Heart right ventricle (tissue), 16 donors: ENCODE measurements at regions not wholly inside any gene's neighbourhood (a gene's known extent, or its start where the extent isn't known, plus 50 kb on each side); places are given as distances from the start of the nearest gene placed in this dataset.

Experiments used
- ATAC-seq, 8 donors: fragments of 200-7000 bp; cut with Tn5 transposase; one replicate each; pipeline ENCODE4 v1.9.1; 2020; ENCODE audit warnings: mild to moderate bottlenecking in 8 of 8, moderate library complexity in 8 of 8, moderate number of reproducible peaks in 1 of 8
- DNase-seq, 2 donors: peaks; one replicate each; pipeline ENCODE4 v3.0.0-alpha.2; 2020
- H3K27ac ChIP-seq, 10 donors: fragments of 200-600 bp; sonication (generic) in 2 of 10; one replicate each; pipeline versions ENCODE4 v1.5.0 to v1.8.0; 2020 to 2022; ENCODE audit warnings: mild to moderate bottlenecking in 3 of 10
- H3K27me3 ChIP-seq, 7 donors: fragments of 200-600 bp; one replicate each; pipeline ENCODE4 v1.8.0; 2021 to 2022; ENCODE audit warnings: mild to moderate bottlenecking in 2 of 7
- H3K36me3 ChIP-seq, 9 donors: fragments of 200-600 bp; sonication (generic) in 1 of 9; one replicate each; pipeline versions ENCODE4 v1.5.0 to v1.8.0; 2020 to 2022; ENCODE audit warnings: mild to moderate bottlenecking in 2 of 9
- H3K4me1 ChIP-seq, 9 donors: fragments of 200-600 bp; sonication (generic) in 1 of 9; one replicate each; pipeline versions ENCODE4 v1.5.0 to v1.8.0; 2020 to 2022; ENCODE audit warnings: mild to moderate bottlenecking in 4 of 9
- H3K4me3 ChIP-seq, 10 donors: fragments of 200-600 bp; sonication (generic) in 2 of 10; one replicate each; pipeline versions ENCODE4 v1.5.0 to v1.8.0; 2020 to 2022; ENCODE audit warnings: mild to moderate bottlenecking in 7 of 10, moderate library complexity in 2 of 10
- H3K9me3 ChIP-seq, 11 donors: fragments of 200-600 bp in 10 of 11; sonication (generic) in 2 of 11; one replicate each; pipeline versions ENCODE4 v1.5.0 to v1.8.0; 2013 to 2022; ENCODE audit warnings: mild to moderate bottlenecking in 2 of 11, control low read depth in 1 of 11, moderate library complexity in 1 of 11
- CTCF ChIP-seq, 9 donors: fragments of 200-600 bp; sonication (generic) in 2 of 9; IDR thresholded peaks; one replicate each; pipeline versions ENCODE4 v1.5.0 to v1.8.0; 2021 to 2022; ENCODE audit warnings: antibody characterized with exemption in 9 of 9, mild to moderate bottlenecking in 5 of 9, moderate library complexity in 1 of 9
- WGBS, 2 donors: extraction: QIAGEN DNeasy Blood & Tissue Kit; methylation state at CpG; one replicate each; pipeline ENCODE4 v1.1.7; 2013; ENCODE audit warnings: inconsistent platforms in 1 of 2; 5-methylcytosine and 5-hydroxymethylcytosine counted together
- intact Hi-C, 10 donors: fragments of 100-400 bp; cut with DNase I; formaldehyde crosslinking; loops; one replicate each; pipeline versions ENCODE4 v1.11.1 to v1.14.2; 2022
- donor health status: Arrhythmogenic right ventricular cardiomyopathy.
- donor health status: ischemic (EF 13 %, LVEDD 7.1; RV severe dilation, severe dysfunction).
- donor health status: healthy with polysubstance abuse.
- donor health status: DM: no; HTN: yes; CAD: no.
- donor health status: DM: no; HTN: no; CAD: no.
- donor health status: ischemic (EF 25% LVEDD 6.9; RV normal size, moderate dysfunction).
- donor health status: ischemic (EF 25% LVEDD 5.7; RV mildly dilated, moderate dysfunction).
- donor health status: healthy.
- donor health status: DM: yes; HTN: yes; CAD: no.
- donor health status: Ischemic cardiomyopathy.
- donor health status: ischemic (EF 35%, LVEDD 5.7; RV mildly dilated, moderate dysfunction).
- donor health status: nonischemic (EF 11% LVEDD 7.7; RV severe dilation, severe dysfunction).
- donor health status: DM: yes; HTN: yes; CAD: no.
- donor health status: PGD.
- donor health status: ischemic (EF 29% LVEDD 5.4; RV normal size, mild dysfunction).
- donor health status: nonischemic (EF 23%, LVEDD 6.1; RV moderate dilation, normal function).

- Histone ChIP-seq H3K9me3 (peaks cover 0 to 5% (median 0%) of the 10 kb centered on the region in 11 donors), H3K27ac (no peak overlapping the region), H3K36me3 (no peaks in the 10 kb centered on the region), H3K27me3 (no peaks in the 10 kb centered on the region), H3K4me1 (no peaks in the 10 kb centered on the region), H3K4me3 (no peak overlapping the region)
- intact Hi-C loops = no loop called here
- no peak for TF ChIP-seq CTCF (IDR thresholded peaks at IDR 0.05)
- ATAC-seq (no peak), DNase-seq (no peak)
These were observed 1133.8 kb upstream of the PCDH10 start for GRCh38 chr4:132015321-132015720.

- no peak overlapping the region for H3K4me3 ChIP-seq
- H3K27me3 ChIP-seq = no peaks in the 10 kb centered on the region
- no peak overlapping the region for H3K27ac ChIP-seq
- DNase-seq = no peak
- H3K36me3 ChIP-seq = no peaks in the 10 kb centered on the region
- intact Hi-C loops = no loop called here
- H3K4me1 ChIP-seq = no peaks in the 10 kb centered on the region
- TF ChIP-seq CTCF (IDR thresholded peaks at IDR 0.05) = no peak
- peaks cover 0 to 1% (median 0%) of the 10 kb centered on the region in 11 donors for H3K9me3 ChIP-seq
- ATAC-seq = no peak
- WGBS, 2 donors = 91 to 94% methylated on average over 2 of the region's 2 CpGs
These were observed 1132.3 kb upstream of the PCDH10 start for GRCh38 chr4:132016703-132017350.

GRCh38 chr4:132026166-132026565, 1122.9 kb upstream of the PCDH10 start:
- no peaks in the 10 kb centered on the region for H3K36me3 ChIP-seq
- no peak overlapping the region for H3K27ac ChIP-seq
- ATAC-seq (no peak), DNase-seq (no peak)
- intact Hi-C loops = no loop called here
- no peak overlapping the region for H3K4me3 ChIP-seq
- no peaks in the 10 kb centered on the region for H3K27me3 ChIP-seq
- H3K9me3 ChIP-seq = peaks cover 0 to 9% (median 0%) of the 10 kb centered on the region in 11 donors
- H3K4me1 ChIP-seq = no peaks in the 10 kb centered on the region
- TF ChIP-seq CTCF (IDR thresholded peaks at IDR 0.05) = no peak
- 16 to 22% methylated on average over 4 of the region's 4 CpGs for WGBS, 2 donors

GRCh38 chr4:132026816-132027215, 1122.3 kb upstream of the PCDH10 start:
- Histone ChIP-seq H3K27me3 (no peaks in the 10 kb centered on the region), H3K9me3 (peaks cover 0 to 9% (median 0%) of the 10 kb centered on the region in 11 donors), H3K4me1 (no peaks in the 10 kb centered on the region), H3K36me3 (no peaks in the 10 kb centered on the region), H3K27ac (no peak overlapping the region), H3K4me3 (no peak overlapping the region)
- ATAC-seq = no peak
- intact Hi-C loops = no loop called here
- WGBS, 2 donors = 65 to 67% methylated on average over 4 of the region's 4 CpGs
- TF ChIP-seq CTCF (IDR thresholded peaks at IDR 0.05) = no peak
- DNase-seq = no peak
